Retinal pigment epithelial cell (primary cell): ENCODE measurements at regions not wholly inside any gene's neighbourhood (a gene's known extent, or its start where the extent isn't known, plus 50 kb on each side); places are given as distances from the start of the nearest gene placed in this dataset.
A peak's percentile ranks its signal among the peaks of the same experiment; 100 is the strongest.
"Not testable (repeated sequence)": the region's sequence is repeated elsewhere in the genome, so short reads cannot be mapped to it uniquely, and the experiment has no call there.

Experiments used
- DNase-seq: peaks from one replicate; pipeline ENCODE4 v3.0.0-alpha.2; 2010; ENCODE audit warnings: low read depth
- H3K4me3 ChIP-seq: 2 replicates; pipeline ENCODE4 v1.5.1; 2011; ENCODE audit warnings: mild to moderate bottlenecking, low read length, control low read depth, moderate library complexity
- CTCF ChIP-seq: conservative IDR thresholded peaks from 2 replicates; pipeline ENCODE4 v1.5.1; 2011; ENCODE audit warnings: low read depth, low read length, control low read depth, inconsistent platforms

GRCh38 chr7:135872861-135873260 is 104.3 kb downstream of the MTPN start:
- DNase-seq, H3K4me3 ChIP-seq: not testable (repeated sequence)

GRCh38 chr7:135862586-135863340 is 114.2 kb upstream of the FAM180A start:
- DNase-seq: peak; percentile 85
- no peak overlapping the region for H3K4me3 ChIP-seq
- TF ChIP-seq CTCF: no peak

GRCh38 chr7:135859538-135859937 is 110.9 kb upstream of the FAM180A start:
- no peak for DNase-seq
- H3K4me3 ChIP-seq: no peak overlapping the region
- no peak for TF ChIP-seq CTCF

- H3K4me3 ChIP-seq: no peak overlapping the region
- DNase-seq: no peak
- no peak for TF ChIP-seq CTCF
These were observed 110.2 kb upstream of the FAM180A start for GRCh38 chr7:135858851-135859250.

GRCh38 chr7:135858379-135858778 is 109.8 kb upstream of the FAM180A start:
- TF ChIP-seq CTCF: no peak
- H3K4me3 ChIP-seq: no peak overlapping the region
- no peak for DNase-seq

GRCh38 chr7:135857519-135858274 is 109.1 kb upstream of the FAM180A start:
- H3K4me3 ChIP-seq: no peak overlapping the region
- no peak for TF ChIP-seq CTCF

GRCh38 chr7:135856356-135857144 is 107.9 kb upstream of the FAM180A start:
- no peak overlapping the region for H3K4me3 ChIP-seq
- DNase-seq: no peak
- TF ChIP-seq CTCF: no peak

More at GRCh38 chr7:135857519-135858274, 109.1 kb upstream of the FAM180A start:
- DNase-seq: no peak
